CD4-positive, alpha-beta T cell treated with Interleukin-17A for 4 hours (primary cell): ENCODE measurements at regions not wholly inside any gene's neighbourhood (a gene's known extent, or its start where the extent isn't known, plus 50 kb on each side); places are given as distances from the start of the nearest gene placed in this dataset.

Experiments used
- DNase-seq: peaks from one replicate; pipeline ENCODE4 v3.0.0-alpha.2; 2020; ENCODE audit warnings: mixed read lengths

GRCh38 chr6:28707387-28708282 is 182.0 kb downstream of the GPX5 start:
- no peak for DNase-seq

GRCh38 chr6:28709478-28710349 is 184.0 kb downstream of the GPX5 start:
- no peak for DNase-seq

- no peak for DNase-seq
These were observed 184.9 kb downstream of the GPX5 start for GRCh38 chr6:28710466-28711191.

- no peak for DNase-seq
These were observed 185.6 kb downstream of the GPX5 start for GRCh38 chr6:28711325-28711724.

GRCh38 chr6:28711788-28712341 is 186.2 kb downstream of the GPX5 start:
- no peak for DNase-seq

GRCh38 chr6:28712982-28713381 is 187.3 kb downstream of the GPX5 start:
- no peak for DNase-seq

DNA sequence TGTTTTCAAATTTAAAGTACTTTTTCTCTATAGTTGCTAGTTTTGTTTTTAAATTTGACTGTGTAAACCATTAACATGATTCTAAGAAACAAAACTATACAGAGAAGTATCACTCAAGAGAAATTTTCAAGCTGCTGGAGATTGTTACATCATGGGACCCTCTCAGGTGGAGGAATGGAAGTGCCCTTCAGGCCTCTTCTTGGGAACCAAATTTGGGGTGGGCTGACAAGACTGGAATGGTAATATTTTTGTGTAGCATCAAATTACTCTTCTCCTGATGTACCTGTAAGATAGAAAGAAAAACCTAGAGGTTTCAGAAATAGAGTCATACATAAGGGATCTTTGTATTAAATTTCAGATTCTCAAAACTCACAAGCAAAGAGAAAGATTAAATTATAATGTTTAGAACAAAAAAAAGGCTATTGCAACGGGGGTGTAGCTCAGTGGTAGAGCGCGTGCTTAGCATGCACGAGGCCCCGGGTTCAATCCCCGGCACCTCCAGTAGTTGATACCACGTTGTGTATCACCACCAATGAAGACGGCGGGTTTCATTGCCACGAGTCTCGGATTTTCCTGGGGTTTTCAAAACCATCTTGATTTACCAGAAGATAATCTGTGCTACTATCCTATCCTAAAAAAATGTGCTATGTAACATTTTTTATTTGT is 193.7 kb downstream of the GPX5 start:
- no peak for DNase-seq

GRCh38 chr6:28720357-28721231 is 194.9 kb downstream of the GPX5 start:
- no peak for DNase-seq

- DNase-seq, result no peak
These were observed 195.7 kb downstream of the GPX5 start for GRCh38 chr6:28721372-28721771.

- DNase-seq, result no peak
These were observed 198.7 kb downstream of the GPX5 start for GRCh38 chr6:28724395-28724794.

DNA sequence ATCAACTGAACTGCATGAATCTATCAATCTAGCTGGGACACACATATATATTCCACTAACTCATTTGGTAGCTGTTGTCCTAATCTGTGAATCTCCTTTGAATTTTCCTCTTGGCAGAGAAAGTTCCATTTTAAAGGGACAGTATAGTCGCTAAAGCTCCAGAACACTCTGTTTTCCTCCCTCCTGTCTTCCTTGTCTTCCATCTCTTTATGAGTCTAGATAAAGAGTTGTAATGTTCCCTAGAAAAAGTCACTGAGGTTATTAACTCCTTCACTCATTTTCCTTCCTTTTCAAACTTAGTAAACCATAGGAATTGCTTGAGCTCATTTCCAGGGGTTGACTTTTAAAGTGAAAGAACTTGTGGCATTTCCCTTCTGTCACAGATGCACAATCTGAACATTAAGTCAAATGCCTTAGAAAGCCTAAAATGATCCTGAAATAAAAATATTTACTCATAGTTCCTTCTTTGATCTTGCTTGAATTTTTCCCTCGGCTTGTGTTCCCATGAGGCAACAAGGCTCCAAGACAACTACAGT is 198.4 kb downstream of the TRIM27 start:
- DNase-seq, result no peak

DNA sequence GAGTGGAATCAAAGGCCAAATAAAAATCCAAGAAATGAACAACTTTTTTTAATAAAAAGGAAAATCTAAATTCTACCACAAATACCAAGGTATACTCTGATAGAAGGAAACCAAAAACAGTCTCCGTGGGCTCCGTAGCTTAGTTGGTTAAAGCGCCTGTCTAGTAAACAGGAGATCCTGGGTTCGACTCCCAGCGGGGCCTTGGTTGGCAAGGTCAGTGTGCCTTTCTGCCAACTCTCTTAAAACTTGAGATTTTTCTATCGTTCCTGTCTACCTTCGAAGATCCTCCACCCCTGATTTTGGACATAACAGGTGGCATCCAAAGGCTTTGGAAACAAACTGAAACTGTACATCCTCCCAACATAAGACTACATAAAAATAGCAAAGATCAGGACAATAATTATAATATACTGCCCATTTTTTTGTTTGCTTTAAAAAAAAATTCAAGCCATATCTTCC is 197.9 kb downstream of the TRIM27 start:
- DNase-seq, result no peak

DNA sequence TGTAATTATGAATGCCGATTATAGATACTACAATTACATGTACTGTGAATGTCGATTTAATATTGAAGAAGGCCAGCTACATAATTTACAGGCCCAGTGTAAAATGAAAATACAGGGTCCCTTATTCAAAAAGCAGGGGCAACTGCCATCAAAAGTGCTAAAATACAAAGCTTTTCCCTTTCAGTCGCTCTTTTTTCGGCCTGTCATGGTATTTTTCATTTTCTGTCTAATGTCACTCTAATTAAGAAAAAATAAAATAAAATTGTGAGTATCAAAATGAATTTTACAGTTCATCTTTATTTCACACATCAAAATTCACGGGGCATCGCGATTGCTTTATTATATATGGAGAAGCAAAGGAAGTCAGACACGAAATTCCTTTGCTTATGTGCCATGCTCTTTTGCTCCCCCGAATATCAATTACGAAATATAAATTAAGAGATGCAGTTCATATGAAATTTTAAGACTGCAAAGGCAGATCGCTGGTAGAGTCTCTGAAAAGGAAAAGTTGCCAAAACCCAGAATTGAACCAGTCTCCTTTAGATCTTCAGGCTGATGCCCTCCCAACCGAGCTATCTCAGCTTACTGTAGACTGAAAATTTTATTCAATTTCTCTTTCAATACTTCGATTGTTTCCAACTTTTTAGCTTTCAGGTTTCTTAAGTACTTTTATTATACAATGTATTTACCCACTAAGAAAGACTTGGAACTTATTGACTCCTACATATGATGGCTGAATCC is 197.0 kb downstream of the TRIM27 start:
- no peak for DNase-seq

GRCh38 chr6:28727559-28728211 is 196.1 kb downstream of the TRIM27 start:
- no peak for DNase-seq

GRCh38 chr6:28729501-28730402 is 194.0 kb downstream of the TRIM27 start:
- DNase-seq, result no peak

GRCh38 chr6:28732052-28732451 is 191.7 kb downstream of the TRIM27 start:
- DNase-seq, result no peak

DNA sequence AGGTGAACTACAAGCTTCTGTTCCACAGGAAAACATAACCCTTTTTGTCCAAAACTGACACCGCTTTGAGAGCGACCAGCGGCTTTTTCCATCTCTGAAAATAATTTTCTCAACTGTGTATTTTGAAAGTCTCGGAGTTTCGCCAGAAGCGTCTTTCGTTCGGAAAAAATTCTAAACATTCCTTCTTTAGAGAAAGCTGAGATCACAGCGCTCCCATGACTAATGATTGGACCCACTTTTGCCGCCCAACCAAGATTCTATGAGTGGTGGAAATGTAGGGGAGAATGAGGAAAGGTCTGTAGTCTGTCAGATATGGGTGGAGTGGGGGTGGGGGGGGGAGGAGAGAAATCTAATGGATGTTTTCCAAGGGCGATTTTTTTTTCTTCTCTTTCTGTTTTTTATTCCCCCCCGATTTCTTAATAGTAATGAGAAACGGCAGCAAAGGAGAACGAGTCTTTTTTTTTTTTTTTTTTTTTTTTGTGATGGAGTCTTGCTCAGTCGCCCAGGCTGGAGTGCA is 189.3 kb downstream of the TRIM27 start:
- DNase-seq, result no peak

GRCh38 chr6:28736121-28736520 is 187.7 kb downstream of the TRIM27 start:
- no peak for DNase-seq
